Lower leg skin (tissue), 4 donors: ENCODE measurements at regions not wholly inside any gene's neighbourhood (a gene's known extent, or its start where the extent isn't known, plus 50 kb on each side); places are given as distances from the start of the nearest gene placed in this dataset.

Source experiments
- DNase-seq, 2 donors: peaks; one replicate each; pipeline ENCODE4 v3.0.0-alpha.2; 2019; ENCODE audit warnings: low spot score in 2 of 2
- H3K4me3 ChIP-seq: fragments of 200-600 bp; sonication (generic); 2 replicates; pipeline ENCODE4 v1.5.1; 2017; ENCODE audit warnings: mild to moderate bottlenecking, low read depth; ENCODE audit not compliant: poor library complexity, severe bottlenecking
- CTCF ChIP-seq, 3 donors: fragments of 450-650 bp; IDR thresholded peaks; one replicate each; pipeline ENCODE4 v1.5.1; 2016; ENCODE audit warnings: antibody characterized with exemption in 3 of 3, mild to moderate bottlenecking in 3 of 3, moderate library complexity in 2 of 3
- POLR2A ChIP-seq, 2 donors: fragments of 450-650 bp; IDR thresholded peaks; one replicate each; pipeline ENCODE4 v1.6.1; 2016 to 2017; ENCODE audit warnings: antibody characterized with exemption in 2 of 2, mild to moderate bottlenecking in 1 of 2, moderate library complexity in 1 of 2
- WGBS, 2 donors: methylation state at CpG; one replicate each; pipeline ENCODE4 v1.1.5; 2018; 5-methylcytosine and 5-hydroxymethylcytosine counted together
- intact Hi-C: fragments of 100-400 bp; cut with DNase I; formaldehyde crosslinking; loops from one replicate; pipeline ENCODE4 v1.15.0; 2023; ENCODE audit warnings: low total_unique reads

GRCh38 chr5:174287761-174288160, 242.3 kb downstream of the NSG2 start:
- no peak for TF ChIP-seq CTCF (IDR thresholded peaks at IDR 0.05)
- no peak for TF ChIP-seq POLR2A (IDR thresholded peaks at IDR 0.05)
- peak in 1 of 2 donors; percentile 25 for DNase-seq
- H3K4me3 ChIP-seq: no peak overlapping the region
- 85 to 87% methylated on average over 4 of the region's 4 CpGs for WGBS, 2 donors
- intact Hi-C loops: no loop called here

- 68 to 77% methylated on average over 6 of the region's 6 CpGs for WGBS, 2 donors
- intact Hi-C loops: no loop called here
- TF ChIP-seq CTCF (IDR thresholded peaks at IDR 0.05) (no peak), POLR2A (IDR thresholded peaks at IDR 0.05) (no peak)
- no peak overlapping the region for H3K4me3 ChIP-seq
- no peak for DNase-seq
Observed at GRCh38 chr5:174288439-174288838, 242.9 kb downstream of the NSG2 start.

- no peak overlapping the region for H3K4me3 ChIP-seq
- whole genome bisulfite sequencing, 2 donors: 64 to 65% methylated on average over 3 of the region's 3 CpGs
- intact Hi-C loops: no loop called here
- no peak for DNase-seq
- TF ChIP-seq CTCF (IDR thresholded peaks at IDR 0.05): no peak
Observed at GRCh38 chr5:174291162-174291561, 245.7 kb downstream of the NSG2 start.

- TF ChIP-seq CTCF (IDR thresholded peaks at IDR 0.05) (no peak), POLR2A (IDR thresholded peaks at IDR 0.05) (no peak)
- no peak overlapping the region for H3K4me3 ChIP-seq
- DNase-seq: no peak
- intact Hi-C loops: no loop called here
- 83 to 85% methylated on average over 3 of the region's 3 CpGs for WGBS, 2 donors
Observed at GRCh38 chr5:174292348-174292747, 246.8 kb downstream of the NSG2 start.

GRCh38 chr5:174293006-174293405, 247.5 kb downstream of the NSG2 start:
- intact Hi-C loops: no loop called here
- DNase-seq: peak in 1 of 2 donors; percentile 36
- H3K4me3 ChIP-seq: no peak overlapping the region
- WGBS, 2 donors: 47 to 68% methylated on average over 6 of the region's 6 CpGs
- TF ChIP-seq CTCF (IDR thresholded peaks at IDR 0.05): no peak
- TF ChIP-seq POLR2A (IDR thresholded peaks at IDR 0.05): no peak

GRCh38 chr5:174293481-174293880, 248.0 kb downstream of the NSG2 start:
- 49 to 79% methylated on average over 4 of the region's 4 CpGs for WGBS, 2 donors
- intact Hi-C loops: no loop called here
- H3K4me3 ChIP-seq: no peak overlapping the region
- TF ChIP-seq POLR2A (IDR thresholded peaks at IDR 0.05) (no peak), CTCF (IDR thresholded peaks at IDR 0.05) (no peak)
- peak in 1 of 2 donors; percentile 9 for DNase-seq
